ENCODE measurements at regions not wholly inside any gene's neighbourhood (a gene's known extent, or its start where the extent isn't known, plus 50 kb on each side); places are given as distances from the start of the nearest gene placed in this dataset.
"Not testable (repeated sequence)": the region's sequence is repeated elsewhere in the genome, so short reads cannot be mapped to it uniquely, and the experiment has no call there.

DNA sequence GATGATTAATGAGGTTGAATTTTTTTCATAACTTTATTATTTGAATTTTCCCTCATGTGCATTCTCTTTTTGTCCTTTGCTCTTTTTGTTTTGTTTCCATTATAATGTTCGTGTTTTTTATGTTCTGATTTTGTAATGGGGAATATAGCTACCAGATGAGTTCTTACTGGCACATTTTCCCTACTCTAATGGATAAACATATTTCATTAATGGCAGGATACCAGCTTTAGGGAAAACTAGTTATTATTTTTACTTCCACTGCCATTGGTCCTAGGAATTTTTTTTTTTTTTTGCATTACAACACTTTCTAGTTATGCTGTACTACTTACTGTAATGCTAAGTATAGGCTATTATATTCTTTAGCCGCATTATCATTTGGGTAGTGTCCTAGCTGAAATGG is 286.3 kb downstream of the SPRY1 start:
- FAIRE-seq, result no peak

DNA sequence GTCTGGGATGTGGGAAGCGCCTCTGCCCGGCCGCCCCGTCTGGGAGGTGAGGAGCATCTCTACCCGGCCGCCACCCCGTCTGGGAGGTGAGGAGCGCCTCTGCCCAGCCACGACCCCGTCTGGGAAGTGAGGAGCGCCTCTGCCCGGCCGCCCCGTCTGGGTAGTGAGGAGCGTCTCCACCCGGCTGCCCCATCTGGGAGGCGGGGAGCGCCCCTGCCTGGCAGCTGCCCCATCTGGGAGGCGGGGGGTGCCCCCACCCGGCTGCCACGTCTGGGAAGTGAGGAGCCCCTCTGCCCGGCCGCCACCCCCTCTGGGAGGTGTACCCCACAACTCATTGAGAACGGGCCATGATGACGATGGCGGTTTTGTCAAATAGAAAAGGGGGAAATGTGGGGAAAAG is 288.3 kb downstream of the SPRY1 start:
- FAIRE-seq, result not testable (repeated sequence)

DNA sequence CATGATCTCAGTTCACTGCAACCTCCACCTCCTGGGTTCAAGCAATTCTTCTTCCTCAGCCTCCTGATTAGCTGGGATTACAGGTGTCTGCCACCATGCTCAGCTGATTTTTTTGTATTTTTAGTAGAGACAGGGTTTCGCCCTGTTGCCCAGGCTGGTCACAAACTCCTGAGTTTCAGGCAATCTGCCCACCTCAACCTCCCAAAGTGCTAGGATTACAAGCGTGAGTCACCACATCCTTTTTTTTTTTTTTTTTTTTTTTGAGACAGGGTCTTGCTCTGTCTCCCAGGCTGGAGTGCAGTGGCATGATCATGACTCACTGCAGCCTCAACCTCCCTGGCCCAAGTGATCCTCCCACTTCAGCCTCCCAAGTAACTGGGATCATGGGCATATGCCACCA is 298.9 kb downstream of the SPRY1 start:
- FAIRE-seq, result not testable (repeated sequence)

DNA sequence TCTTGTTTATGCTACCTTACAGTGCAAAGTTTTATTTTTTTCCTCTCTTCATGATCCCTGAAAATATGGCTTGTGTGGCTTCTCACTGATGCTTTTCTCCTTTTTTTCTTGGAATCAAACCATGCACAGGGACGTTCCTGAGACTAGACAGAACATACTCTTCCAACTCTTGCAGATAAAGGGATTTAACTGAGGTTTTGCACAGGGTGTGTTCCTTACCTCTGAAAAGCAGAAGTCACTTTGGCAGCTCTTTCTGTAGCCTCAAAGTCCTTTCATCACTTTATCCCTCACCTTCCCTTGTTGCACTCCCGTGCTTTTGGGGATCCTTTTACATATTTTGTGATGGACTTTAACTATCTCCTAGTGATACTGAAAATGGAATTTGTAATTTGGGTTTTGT is 300.1 kb downstream of the SPRY1 start:
- FAIRE-seq, result no peak

DNA sequence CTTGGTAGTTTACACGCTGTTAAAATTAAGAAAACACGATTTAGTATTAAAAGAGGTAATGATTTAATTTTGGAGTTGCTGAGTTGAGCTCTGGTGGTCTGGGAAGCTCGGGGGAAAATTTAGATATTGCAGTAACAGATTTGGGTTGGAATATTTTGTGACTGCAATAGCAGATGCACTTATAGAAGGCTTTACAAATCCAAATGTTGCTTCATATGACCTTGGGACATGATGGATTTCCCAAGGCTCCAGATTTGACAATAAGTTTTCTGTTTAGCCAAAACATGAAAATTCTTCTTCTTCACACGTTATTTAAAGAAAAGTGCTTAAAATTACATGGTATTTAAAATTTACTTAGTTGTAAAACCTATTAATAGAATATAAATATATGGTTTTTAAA is 302.0 kb downstream of the SPRY1 start:
- no peak for FAIRE-seq

DNA sequence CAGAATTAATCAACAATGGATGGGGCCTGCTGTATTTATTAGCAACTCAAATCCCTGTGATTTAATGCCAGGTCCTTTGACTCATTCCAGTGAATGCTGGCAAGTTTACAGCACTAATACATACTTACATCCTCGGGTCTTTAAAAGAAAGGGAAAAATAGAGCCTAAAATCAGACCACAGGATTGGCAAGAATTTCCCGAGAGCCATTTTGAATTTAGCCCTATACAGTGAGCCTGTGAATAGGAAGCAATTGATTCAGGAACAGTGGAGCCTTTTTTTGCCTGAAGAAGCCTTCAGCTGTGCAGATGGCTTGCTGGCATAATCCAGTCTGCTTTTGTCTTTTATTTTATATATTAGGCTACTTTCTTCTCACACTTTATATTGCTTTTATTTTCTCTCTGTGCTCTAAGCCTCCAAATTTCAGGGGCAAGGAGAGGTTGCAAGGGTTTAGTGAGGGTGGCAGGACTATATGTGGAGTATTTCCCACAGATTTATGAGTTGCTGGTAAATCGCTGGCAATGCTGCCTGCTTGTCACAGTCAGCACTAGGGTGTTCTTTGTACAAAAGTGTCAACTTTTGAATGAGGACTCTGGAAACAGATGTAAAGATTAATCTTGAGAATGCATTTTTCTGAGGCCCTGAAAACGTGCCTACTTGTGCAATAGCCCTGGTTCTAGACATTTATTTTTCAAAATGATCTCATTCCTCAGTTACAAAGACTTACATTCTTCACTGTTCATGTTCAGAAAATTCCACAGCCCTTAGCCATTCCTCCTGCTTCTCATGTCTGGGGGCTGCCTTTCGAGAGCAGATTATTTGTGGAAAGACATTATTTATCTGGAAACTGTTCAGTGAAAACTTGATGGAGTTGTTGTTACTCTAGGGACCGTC is 303.5 kb downstream of the SPRY1 start:
- FAIRE-seq, result no peak

DNA sequence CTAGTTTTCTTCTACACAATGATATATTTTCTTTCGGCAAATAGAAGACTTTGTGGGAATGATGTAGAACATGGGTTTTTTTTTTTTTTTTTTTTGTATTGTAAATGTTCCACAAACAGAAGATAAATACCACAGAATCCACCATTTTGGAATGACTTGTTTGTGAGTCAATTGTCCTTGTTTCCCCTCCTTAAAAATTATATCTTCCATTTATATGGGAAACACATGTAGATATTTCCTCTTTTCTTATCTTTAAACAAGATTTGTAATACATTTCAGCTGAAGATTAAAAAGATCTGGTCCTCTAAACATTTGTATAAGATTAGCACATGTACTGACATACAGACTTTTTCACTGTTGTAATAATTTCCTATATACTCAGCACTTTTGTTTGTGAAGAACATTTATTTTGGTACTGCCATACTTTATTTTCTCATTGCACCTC is 304.6 kb downstream of the SPRY1 start:
- no peak for FAIRE-seq

DNA sequence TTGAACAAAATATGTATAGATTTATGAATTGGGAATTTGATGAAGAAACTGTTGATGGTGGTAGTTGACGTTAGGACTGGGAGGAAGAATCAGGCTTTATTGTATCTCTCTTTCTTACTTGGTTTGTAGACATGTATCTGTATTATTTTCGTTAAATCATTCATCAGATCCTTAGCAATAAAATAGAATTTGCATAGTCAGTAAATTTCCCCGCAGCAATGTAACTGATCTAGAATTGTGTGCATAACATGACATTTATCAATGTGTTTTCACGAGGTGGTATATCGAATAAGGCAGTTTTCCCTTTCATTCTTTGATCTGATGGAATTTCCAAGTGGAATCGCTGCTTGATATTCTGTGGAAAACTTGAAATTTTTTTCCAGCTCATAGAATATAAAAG is 308.8 kb downstream of the SPRY1 start:
- FAIRE-seq, result no peak

DNA sequence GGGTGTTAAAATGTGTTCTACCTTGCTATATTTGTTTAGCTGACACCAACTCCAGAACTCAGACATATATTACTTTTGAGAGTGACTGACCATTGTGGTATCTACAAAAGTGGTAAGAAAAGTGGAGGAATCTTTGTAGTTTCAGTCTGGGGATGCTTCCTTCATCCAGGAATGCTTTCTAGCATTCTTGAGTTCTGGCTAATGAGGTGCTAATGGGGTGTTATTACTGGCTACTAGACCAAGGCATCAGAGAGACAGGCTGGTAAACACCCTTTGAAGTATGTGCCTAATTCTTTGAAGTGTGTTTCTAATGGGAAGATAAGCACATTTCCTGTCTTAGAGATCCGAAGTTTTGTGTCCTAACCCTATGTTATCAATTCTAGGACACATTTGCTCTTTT is 310.4 kb downstream of the SPRY1 start:
- no peak for FAIRE-seq

DNA sequence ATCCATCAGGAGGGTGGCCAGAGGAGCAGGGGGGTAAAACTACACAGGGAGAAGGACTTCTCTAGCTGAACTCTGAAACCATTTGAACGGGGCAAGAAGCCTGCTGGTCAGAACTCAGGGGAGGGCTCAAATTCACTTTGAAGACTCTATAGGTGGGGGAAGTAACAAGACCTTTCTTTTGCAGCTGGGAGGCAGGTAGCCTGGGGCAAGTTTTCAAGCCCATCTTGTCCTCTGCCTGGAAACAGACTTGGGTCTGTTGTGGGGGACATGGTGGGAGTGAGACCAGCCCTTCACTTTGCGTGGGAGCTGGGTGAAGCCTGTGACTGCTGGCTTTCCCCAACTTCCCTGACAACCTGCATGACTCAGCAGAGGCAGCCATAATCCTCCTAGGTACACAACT is 312.3 kb downstream of the SPRY1 start:
- FAIRE-seq, result no peak

DNA sequence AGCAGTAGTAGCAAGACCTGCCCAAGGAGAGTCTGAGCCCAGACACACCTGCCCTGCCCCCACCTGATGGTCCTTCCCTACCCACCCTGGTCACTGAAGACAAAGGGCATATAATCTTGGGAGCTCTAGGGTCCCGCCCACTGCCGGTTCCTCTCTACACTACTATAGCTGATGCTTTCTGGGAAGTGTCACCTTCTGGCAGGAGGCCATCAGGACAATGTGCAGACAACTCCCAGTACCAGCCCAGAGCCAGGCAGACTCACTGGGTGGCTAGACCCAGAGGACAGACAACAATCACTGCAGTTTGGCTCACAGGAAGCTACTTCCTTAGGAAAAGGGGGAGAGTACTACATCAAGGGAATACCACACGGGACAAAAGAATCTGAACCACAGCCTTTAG is 312.7 kb downstream of the SPRY1 start:
- no peak for FAIRE-seq

DNA sequence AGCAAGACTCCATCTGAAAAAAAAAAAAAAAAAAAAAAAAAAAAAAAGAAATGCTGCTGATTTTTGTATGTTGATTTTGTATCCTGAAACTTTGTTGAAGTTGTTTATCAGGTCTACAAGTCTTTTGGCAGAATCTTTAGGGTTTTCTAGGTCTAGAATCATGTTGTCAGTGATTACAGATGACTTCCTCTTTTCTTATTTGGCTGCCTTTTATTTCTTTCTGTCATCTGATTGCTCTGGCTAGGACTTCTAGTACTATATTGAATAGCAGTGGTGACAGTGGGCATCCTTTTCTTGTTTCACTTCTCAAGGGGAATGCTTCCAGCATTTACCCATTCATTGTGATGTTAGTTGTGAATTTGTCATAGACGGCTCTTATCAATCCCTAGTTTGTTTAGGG is 334.4 kb downstream of the SPRY1 start:
- FAIRE-seq, result no peak

DNA sequence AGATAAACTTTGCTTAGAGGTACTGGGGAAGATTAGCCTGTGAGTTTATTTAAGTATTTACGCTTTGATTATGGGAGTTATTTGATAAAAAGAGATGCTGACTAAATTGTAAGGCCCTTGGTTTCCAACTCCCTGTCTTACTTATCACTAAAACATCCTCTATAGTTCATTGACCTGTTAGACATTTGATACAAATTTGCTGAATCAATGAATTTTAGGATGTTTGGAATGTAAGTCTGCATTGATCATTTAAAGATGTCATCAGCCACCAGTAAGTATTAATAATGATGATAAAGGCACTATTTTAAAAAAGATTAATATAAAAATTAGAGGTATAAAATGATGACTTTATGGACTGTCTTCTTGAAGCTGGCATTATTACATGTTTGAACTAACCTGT is 340.6 kb downstream of the SPRY1 start:
- FAIRE-seq, result no peak

DNA sequence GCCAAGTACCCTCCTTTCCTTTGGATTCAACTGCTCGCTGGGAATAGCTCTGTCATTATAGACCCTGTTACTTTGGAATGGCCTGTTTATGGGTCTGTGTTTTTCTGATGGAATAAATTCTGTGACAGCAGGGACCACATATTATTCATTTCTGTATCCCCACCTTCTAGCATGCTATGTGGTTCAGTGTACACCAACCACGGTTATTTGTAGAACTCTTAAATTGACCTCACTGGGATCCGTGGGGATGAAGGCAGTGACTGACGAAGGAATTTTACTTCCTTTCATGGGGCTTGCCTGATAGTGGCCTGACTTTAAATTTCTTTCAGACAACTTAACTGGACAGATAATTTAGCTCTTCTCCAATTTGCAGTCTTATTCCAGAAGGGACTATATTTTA is 343.2 kb downstream of the SPRY1 start:
- FAIRE-seq, result no peak

DNA sequence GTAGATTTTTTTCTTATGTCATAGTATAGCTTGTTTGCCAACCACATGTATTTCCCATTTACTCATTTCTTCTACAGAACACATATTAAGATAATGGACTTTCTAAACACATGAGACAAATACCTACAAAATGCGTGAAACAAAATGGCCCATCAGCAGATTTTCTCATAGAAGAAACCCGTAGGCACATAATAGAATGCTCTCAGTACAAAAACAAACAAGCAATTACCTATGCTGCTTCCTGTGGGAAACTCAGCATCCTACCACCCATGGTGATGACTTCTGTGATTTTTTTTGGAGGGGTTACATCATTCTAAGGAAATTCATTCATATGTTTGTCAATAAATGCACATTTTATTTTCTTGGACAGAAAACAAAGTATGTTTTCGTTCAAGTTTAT is 343.6 kb downstream of the SPRY1 start:
- FAIRE-seq, result no peak

DNA sequence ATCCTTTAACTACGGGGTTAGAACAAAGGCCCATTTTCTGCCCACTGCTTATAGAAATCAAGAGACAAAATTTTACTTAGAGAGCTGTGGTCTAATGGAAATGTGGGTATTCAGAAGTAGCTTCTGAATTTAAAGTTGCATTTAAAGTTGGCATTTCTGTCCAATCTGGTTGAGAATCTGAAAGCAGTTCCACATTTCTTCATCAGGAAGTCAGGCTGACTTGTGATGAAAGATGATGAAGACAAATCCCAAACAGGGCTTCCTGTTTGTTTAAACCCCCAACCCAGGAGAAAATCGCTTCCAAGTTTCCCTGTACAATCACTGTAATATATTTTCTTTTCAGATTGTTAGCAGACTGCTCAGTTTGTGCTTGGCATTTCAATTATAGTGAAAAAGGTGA is 345.3 kb downstream of the SPRY1 start:
- FAIRE-seq, result no peak

DNA sequence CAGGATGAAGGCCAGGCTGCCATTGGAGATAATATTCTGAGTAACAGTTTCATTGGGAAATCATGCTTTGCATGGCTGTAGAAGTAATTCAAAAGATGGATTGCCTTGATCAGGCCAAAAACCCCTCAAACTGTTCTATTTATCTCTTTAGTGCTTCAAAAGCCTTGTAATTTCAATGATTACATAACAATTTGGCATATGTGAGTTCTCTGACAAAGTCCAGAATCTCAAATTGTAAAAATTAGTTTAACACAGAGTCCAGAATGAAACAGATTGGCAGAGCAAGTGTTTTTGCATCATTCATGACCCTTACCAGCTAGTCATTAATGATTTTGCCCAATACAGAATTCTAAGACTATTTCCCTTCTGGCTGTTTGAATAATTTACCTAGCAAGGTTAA is 347.3 kb downstream of the SPRY1 start:
- FAIRE-seq, result no peak

DNA sequence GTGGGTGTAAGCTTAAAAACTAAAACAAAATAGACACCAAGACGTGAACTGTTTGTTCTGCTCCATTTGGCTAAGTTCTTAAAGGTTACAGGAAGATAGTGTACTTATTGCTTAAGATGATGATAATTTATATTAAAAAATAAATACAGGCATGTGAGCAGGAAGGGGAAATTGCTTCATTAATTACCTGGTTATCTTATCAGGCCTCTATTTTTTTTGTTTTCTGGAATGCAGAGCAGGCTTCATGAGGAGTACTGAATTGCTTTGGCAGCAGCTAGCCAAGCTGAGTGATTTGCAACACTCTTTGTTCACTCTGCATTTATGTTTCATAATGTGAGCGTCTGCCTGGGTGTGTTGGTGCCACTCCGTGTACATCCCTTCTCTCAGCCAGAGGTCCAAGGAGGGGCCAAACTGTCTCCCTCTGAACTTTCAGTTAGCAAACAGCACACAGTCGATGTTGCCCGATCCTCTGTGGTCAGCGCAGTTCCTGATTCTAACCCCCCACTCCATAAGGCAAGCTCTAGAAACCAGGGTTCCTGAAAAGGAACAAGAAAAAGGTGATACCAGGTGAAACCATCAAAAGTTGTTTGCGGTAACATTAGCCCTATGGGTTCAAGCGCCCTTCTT is 348.2 kb downstream of the SPRY1 start:
- no peak for FAIRE-seq

DNA sequence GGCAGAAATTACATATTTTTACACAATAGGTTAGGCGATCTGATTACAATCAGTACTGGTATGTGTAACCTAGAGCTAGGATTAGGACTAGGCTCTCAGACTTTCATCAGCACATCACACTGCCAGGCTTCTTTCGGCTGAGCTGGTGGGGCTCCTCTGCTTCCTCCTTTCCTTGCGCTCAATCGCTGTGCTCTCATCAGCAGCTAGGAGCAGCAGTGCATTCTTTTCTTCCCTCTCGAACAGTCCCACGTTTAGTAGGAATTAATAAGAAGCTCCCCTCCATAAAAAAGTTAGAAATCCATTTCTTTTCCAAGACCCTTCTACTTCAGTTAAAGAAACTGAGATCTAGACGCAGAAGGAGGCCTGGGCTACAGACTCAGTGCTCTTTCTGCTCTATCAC is 350.4 kb downstream of the SPRY1 start:
- FAIRE-seq, result no peak

DNA sequence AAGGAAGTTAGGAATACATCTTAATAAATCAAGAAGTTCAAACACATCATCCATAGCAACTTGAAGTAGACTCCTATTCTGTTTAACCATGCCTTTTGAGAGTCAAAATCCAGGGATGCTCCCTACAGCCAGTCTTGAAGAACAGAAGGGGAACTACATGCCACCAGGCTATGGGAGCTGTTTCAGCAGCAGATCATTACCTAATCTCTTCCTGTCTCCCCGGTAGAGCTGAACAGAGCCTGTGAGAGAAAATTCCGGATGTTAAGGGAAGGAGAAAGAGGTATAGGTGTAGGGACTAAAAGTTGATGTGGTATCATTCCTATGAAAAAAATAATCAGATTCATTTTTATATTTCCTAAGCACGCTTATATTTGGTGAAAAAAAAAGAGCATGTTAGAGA is 352.2 kb downstream of the SPRY1 start:
- no peak for FAIRE-seq

DNA sequence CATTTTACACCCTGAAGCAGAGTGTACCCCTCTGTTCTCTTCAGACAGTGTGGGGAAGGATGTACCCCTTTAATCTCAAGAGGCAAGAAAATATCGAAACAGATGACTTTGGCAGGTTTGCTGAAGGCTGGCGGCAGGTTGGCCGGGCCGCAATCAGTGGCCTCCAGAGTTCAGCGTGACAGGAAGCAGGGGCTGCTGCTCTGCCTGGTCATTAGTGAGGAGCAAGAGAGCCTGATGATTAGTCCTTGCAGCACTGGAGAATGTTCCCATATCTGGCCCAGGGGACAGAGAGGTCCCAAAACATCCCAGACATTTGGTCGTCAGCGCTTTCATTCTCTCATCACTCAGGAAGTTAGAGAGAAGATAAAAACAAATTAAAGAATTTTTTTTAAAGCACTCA is 352.8 kb downstream of the SPRY1 start:
- no peak for FAIRE-seq

DNA sequence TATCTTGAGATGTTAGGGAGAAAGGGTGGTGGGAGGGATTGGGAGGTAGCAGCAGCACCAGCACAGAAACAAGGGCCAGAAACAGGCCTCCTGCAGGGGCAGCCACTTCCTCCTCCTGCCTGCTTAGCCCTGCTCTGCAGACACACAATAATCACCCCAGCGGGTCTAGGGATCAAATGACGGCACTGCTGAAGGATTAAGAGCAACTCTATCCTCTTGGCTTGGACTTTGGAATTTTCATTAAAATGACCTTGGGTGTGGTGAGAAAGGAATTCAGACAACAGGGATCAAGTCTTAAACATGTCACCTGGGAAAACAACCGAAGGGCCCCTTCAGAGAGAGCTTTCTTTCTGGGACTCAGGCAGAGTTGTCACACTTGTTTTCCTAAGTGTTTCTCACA is 353.4 kb downstream of the SPRY1 start:
- FAIRE-seq, result no peak

DNA sequence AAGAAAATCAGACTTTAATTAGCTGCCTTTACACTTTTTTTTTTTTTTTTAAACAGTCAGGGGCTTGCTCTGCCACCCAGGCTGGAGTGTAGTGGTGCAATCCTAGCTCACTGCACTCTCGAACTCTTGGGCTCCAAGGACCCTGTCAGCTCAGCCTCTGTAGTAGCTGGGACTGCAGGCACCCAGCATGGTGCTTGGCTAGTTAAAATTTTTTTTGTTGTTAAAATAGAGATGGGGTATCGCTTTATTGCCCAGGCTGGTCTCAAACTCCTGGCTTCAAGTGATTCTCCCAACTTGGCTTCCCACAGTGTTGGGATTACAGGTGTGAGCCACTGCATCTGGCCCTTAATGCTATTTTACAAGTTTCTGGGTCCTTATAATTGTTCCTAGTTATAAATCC is 359.1 kb downstream of the SPRY1 start:
- FAIRE-seq, result no peak

DNA sequence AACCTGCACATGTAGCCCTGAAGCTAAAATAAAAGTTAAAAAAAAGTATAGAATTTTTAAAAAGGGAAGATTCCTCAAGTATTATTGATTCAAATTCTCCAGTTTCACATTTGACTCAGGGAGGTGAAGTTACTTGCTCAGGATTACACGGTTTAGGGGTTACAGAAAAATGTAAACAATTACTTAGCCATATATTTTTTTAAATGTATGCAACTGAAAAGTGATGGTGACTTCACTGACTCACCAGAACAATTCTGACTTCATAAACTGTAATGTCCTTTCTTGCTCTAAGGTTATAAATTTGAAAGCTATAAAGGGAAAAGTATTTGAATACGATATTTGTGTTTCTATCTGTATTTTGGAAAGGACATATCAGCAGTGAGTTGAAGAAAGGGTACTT is 371.2 kb downstream of the SPRY1 start:
- no peak for FAIRE-seq

DNA sequence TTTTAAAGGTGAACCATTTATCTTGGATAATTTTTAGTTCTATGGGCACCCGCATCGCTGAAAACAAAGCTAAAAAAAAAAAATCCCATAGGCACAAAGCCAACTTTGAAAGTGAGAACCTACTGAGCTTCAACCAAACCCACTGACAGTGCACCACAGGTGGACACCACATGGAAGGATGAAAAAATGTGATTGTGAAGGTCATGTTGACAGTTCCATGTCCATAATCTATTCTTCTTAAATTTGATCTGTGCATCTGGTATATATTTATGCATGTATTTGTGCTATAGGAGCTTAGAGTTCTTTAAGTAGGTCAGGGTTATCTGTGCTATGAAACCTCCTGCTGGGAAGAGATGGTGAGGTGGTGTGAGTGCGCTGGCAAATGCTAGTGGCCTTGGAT is 374.3 kb downstream of the SPRY1 start:
- no peak for FAIRE-seq

All from A204.1 (cell line).